ENCODE measurements at regions not wholly inside any gene's neighbourhood (a gene's known extent, or its start where the extent isn't known, plus 50 kb on each side); places are given as distances from the start of the nearest gene placed in this dataset.
A peak's percentile ranks its signal among the peaks of the same experiment; 100 is the strongest.

DNA sequence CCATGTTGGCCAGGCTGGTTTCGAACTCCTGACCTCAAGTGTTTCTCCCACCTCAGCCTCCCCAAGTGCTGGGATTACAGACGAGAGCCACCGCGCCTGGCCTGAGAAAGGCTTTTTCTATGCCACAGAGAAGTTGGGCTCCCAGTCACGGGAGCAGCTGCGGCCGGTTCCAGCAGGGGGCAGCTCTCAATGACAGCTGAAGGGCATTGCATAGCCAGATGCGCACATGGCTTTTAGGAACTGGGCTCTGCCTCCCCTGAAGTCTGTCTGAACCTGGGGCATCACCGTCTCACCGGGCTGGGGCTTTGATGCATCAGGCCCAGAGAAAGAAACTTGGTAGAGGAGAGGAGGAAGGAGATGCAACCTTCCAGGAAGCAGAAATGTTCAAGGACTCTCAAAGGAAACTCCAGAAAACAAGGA, 84.2 kb upstream of the LAPTM4A start:
- ATAC-seq (ENCODE audit: low FRiP score) = peak; percentile 58
- no peak for DNase-seq (ENCODE audit: low spot score)
- no peak for TF ChIP-seq CTCF (IDR thresholded peaks at IDR 0.05)

DNA sequence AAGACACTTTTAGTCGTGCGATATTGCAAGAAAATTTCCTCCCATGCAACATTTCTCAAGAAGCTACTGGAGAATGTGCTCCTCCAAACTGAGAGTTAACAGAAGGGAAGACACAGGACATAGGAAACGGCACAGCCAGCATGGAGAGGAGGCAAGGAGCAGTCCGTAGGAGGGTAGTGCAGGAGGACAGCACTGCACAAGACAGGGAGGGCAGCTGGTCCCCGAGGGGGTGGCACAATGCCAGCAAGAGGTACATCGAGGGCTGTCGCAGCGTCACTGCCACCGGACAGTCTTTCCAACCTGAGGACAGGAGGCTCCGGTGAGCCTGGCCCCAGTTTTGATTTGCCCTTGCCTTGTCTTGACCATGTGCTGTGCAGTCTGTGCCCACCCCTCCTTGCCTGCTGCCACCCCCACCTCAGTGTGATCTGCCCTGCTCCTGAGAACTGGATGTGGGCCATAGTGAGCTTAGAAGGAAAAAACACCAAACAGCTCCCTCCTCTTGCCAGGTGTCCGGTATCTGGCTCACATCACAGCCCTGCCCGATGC, 81.6 kb upstream of the LAPTM4A start:
- TF ChIP-seq CTCF (IDR thresholded peaks at IDR 0.05) = no peak
- DNase-seq (ENCODE audit: low spot score) (no peak), ATAC-seq (ENCODE audit: low FRiP score) (no peak)

GRCh38 chr2:20130821-20131645, 79.6 kb upstream of the LAPTM4A start:
- TF ChIP-seq CTCF (IDR thresholded peaks at IDR 0.05) = no peak
- ATAC-seq (ENCODE audit: low FRiP score) (no peak), DNase-seq (ENCODE audit: low spot score) (no peak)

DNA sequence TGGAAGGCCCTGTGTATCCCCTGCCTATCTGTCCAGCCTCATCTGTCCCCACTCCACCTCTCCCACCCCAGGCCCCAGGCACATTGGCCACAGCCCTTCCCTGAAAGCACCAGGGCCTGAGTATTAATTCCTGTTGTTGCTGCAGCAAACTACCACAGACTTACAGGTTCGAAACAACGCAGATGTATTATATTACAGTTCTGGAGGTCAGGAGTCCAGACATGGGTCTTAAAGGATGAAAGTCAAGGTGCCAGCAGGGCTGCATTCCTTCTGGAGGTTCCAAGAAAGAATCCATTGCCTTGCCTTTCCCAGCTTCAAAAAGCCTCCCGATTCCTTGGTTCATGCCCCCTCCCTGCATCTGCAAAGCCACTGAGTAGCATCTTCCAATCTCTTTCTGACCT, 78.7 kb upstream of the LAPTM4A start:
- no peak for TF ChIP-seq CTCF (IDR thresholded peaks at IDR 0.05)
- no peak for ATAC-seq (ENCODE audit: low FRiP score)
- DNase-seq (ENCODE audit: low spot score) = no peak

DNA sequence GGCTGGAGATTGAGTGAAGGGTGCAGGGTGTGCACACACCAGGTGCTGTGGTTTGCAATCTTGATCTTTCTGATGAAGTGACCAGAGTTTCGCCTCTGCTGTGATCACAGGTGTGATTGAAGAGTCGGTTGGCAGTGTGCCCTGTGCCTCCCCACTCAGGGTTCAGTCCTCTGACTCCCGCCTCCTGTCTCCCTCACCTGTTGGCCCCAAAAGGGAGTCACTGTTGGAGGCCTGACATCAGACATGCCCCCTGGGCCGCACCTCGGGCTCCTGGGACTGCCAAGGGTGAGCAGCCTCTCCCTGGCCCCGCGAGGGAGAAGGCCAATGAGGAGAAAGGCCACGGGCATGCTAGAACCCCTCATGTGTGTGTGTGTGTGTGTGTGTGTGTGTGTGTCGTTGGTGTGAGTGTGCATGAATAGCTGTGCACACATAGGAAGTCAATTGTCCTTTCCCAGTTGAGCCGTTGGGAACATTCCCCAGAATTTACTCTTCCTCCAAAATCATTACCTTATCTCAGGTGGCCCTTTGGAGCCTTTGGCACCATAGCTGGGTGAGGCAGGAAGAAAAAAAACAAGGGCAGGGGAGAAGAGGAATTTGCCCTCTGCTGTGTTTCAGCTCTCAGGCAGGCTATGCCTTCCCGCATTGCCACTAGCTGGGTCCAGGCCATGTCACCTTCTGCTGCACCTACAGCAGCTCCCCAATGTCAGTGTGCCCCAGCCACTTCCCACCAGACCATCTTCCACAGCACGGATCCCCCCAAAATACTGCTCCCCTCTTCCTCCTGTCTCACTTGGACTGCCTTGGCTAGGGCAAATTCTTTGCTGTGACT, 78.1 kb upstream of the LAPTM4A start:
- no peak for DNase-seq (ENCODE audit: low spot score)
- TF ChIP-seq CTCF (IDR thresholded peaks at IDR 0.05) = no peak
- no peak for ATAC-seq (ENCODE audit: low FRiP score)

- DNase-seq (ENCODE audit: low spot score) (no peak), ATAC-seq (ENCODE audit: low FRiP score) (no peak)
- no peak for TF ChIP-seq CTCF (IDR thresholded peaks at IDR 0.05)
These were observed 77.3 kb upstream of the LAPTM4A start for GRCh38 chr2:20128506-20129330.
